Right cardiac atrium (tissue), 5 donors: ENCODE measurements at regions not wholly inside any gene's neighbourhood (a gene's known extent, or its start where the extent isn't known, plus 50 kb on each side); places are given as distances from the start of the nearest gene placed in this dataset.

ENCODE experiments used
- ATAC-seq, 2 donors: fragments of 200-7000 bp; cut with Tn5 transposase; one replicate each; pipeline versions ENCODE4 v1.8.0 to v1.9.1; 2020; ENCODE audit warnings: moderate library complexity in 2 of 2, mild to moderate bottlenecking in 1 of 2
- DNase-seq, 3 donors: peaks; one replicate each; pipeline ENCODE4 v3.0.0-alpha.2; 2020
- H3K27ac ChIP-seq: one replicate; pipeline ENCODE4 v1.5.1; 2013; ENCODE audit warnings: mild to moderate bottlenecking, low read length, control low read depth, moderate library complexity
- H3K27me3 ChIP-seq: one replicate; pipeline ENCODE4 v1.6.1; 2013; ENCODE audit not compliant: control insufficient read depth, insufficient read depth
- H3K4me1 ChIP-seq: one replicate; pipeline ENCODE4 v1.6.1; 2013; ENCODE audit warnings: low read length; ENCODE audit not compliant: control insufficient read depth, insufficient read depth
- H3K4me3 ChIP-seq: one replicate; pipeline ENCODE4 v1.5.1; 2013; ENCODE audit warnings: low read length, control low read depth
- H3K9me3 ChIP-seq: one replicate; pipeline ENCODE4 v1.6.1; 2013; ENCODE audit warnings: low read length; ENCODE audit not compliant: control insufficient read depth
- WGBS: extraction: QIAGEN DNeasy Blood & Tissue Kit; methylation state at CpG from one replicate; pipeline ENCODE4 v1.1.7; 2013; 5-methylcytosine and 5-hydroxymethylcytosine counted together
- intact Hi-C, 4 donors: fragments of 100-400 bp; cut with DNase I; formaldehyde crosslinking; loops; one replicate each; pipeline versions ENCODE4 v1.11.0 to v1.14.0; 2022 to 2023
- donor health status: healthy with polysubstance abuse.
- donor health status: DM: no; HTN: yes; CAD: no.
- donor health status: DM: no; HTN: no; CAD: no.
- donor health status: DM: no; HTN: yes; CAD: no; lungs with severe emphysema.
- donor health status: DM: yes; HTN: yes; CAD: no.

DNA sequence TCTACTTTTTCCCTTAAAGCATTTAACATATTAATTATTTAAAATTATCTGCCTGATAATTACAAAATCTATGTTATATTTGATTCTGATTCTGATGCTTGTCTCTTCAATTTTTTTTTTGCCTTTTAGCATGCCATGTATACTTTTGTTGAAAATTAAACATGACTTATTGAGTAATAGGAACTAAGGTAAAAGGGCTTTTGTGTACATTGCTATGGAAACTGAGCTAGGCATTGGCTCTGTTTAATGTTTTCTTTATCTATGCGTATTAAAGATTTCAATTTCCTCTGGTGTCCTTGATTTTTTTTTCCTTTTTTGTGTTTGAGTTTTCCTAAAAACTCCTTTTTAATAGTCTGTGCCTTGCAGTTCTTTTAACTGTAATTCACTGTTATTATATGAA lies 805.2 kb downstream of the DHX35 start:
- Histone ChIP-seq H3K4me3 (no peak overlapping the region), H3K9me3 (peaks cover 2% of the 10 kb centered on the region), H3K27ac (no peak overlapping the region), H3K4me1 (no peaks in the 10 kb centered on the region), H3K27me3 (no peaks in the 10 kb centered on the region)
- WGBS, result 86% methylated on average over 1 of the region's 1 CpG
- intact Hi-C loops, result no loop called here
- DNase-seq (no peak), ATAC-seq (no peak)

- intact Hi-C loops, result no loop called here
- no peak overlapping the region for H3K4me3 ChIP-seq
- WGBS, result 42% methylated on average over 1 of the region's 1 CpG
- no peak for DNase-seq
- no peaks in the 10 kb centered on the region for H3K27me3 ChIP-seq
- H3K27ac ChIP-seq, result no peak overlapping the region
- peaks cover 2% of the 10 kb centered on the region for H3K9me3 ChIP-seq
- ATAC-seq, result no peak
- no peaks in the 10 kb centered on the region for H3K4me1 ChIP-seq
Observed at GRCh38 chr20:39766333-39766732, 804.2 kb downstream of the DHX35 start.

DNA sequence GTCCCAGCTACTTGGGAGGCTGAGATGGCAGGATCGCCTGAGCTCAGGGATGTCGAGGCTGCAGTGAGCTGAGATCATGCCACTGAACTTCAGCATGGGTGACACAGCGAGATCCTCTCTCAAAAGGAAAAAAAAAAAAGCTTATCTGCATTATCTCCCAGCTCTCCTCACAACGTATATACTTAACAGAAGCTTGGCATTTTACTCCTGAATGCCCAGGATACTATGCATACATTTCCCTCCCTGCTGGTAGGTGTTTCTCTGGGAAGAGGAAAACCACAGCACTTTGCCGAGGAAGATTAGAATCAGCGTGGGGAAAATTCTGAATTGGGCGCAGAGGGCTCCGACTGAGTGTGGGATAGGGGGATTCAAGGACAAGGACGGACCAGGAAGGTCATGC lies 800.6 kb downstream of the DHX35 start:
- WGBS, result 78% methylated on average over 9 of the region's 9 CpGs
- H3K27me3 ChIP-seq, result no peaks in the 10 kb centered on the region
- DNase-seq (no peak), ATAC-seq (no peak)
- peaks cover 2% of the 10 kb centered on the region for H3K9me3 ChIP-seq
- H3K4me3 ChIP-seq, result no peak overlapping the region
- no peak overlapping the region for H3K27ac ChIP-seq
- H3K4me1 ChIP-seq, result no peaks in the 10 kb centered on the region
- intact Hi-C loops, result no loop called here

DNA sequence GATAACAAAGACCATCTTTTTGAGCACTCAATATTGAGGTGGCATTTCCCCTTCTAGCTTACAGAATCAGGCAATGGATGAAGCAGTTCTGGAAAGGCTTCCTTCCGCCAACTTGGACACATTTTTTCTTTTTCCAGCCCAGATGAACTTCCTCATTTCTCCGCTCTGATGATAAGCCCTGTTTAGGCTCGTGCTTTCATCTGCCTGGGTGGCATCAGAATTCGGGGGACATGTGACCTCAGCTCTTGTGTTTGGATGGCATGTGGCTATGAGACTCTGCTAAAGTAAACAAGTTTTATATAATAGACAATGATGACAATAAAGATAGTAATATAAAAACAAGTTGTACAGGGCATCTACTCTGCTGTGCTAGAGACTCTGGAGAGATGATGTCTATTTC lies 796.7 kb downstream of the DHX35 start:
- H3K9me3 ChIP-seq, result peaks cover 2% of the 10 kb centered on the region
- no peaks in the 10 kb centered on the region for H3K27me3 ChIP-seq
- no peaks in the 10 kb centered on the region for H3K4me1 ChIP-seq
- no peak for ATAC-seq
- H3K4me3 ChIP-seq, result no peak overlapping the region
- DNase-seq, result peak in 1 of 3 donors; percentile 22
- intact Hi-C loops, result no loop called here
- 44% methylated on average over 4 of the region's 4 CpGs for WGBS
- no peak overlapping the region for H3K27ac ChIP-seq

DNA sequence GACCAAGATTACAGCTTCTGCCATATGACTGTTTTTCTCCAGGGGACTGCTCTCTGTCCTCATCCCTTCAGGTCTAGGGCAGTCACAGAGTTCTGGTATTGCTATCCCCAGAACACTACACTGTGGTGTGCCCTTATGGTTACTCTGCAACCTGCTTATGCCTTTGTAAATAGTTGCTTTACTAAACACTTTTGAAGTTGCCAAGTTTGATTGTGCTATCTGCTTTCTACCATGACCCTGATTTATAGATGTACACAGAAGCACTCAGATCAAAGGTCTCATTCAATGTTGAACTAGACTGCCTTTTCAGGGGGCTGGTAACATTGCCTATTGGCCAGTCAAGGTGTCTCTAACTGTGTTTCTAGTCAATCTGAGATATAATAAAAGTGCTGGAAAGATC lies 794.7 kb downstream of the DHX35 start:
- intact Hi-C loops, result no loop called here
- Histone ChIP-seq H3K4me3 (no peak overlapping the region), H3K4me1 (no peaks in the 10 kb centered on the region), H3K27ac (no peak overlapping the region), H3K27me3 (no peaks in the 10 kb centered on the region), H3K9me3 (no peaks in the 10 kb centered on the region)
- no peak for ATAC-seq
- DNase-seq, result no peak

DNA sequence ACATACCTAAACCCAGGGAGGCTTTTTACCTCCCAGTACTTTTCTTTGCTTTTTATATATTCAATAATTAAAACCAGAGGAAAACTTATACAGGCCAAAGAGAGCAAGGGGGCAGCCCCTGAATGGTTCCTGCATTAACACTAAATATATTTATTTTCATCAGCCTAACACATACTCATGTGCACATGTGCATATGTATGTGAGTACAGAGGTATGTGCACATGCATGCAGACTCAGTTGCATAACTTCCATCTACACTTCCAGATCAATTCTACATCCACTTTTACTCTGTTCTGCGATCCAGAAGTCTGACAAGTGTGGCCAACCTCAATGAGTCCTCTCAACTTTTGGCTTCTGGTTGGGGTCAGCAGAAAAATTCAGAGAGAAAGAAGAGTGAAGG lies 794.2 kb downstream of the DHX35 start:
- Histone ChIP-seq H3K27ac (no peak overlapping the region), H3K4me1 (no peaks in the 10 kb centered on the region), H3K4me3 (no peak overlapping the region), H3K27me3 (no peaks in the 10 kb centered on the region), H3K9me3 (no peaks in the 10 kb centered on the region)
- intact Hi-C loops, result no loop called here
- ATAC-seq (no peak), DNase-seq (no peak)
- WGBS, result 91% methylated on average over 1 of the region's 1 CpG

- Histone ChIP-seq H3K9me3 (no peaks in the 10 kb centered on the region), H3K4me3 (no peak overlapping the region), H3K4me1 (no peaks in the 10 kb centered on the region), H3K27me3 (no peaks in the 10 kb centered on the region), H3K27ac (no peak overlapping the region)
- intact Hi-C loops, result no loop called here
- ATAC-seq (no peak), DNase-seq (no peak)
- 59% methylated on average over 4 of the region's 4 CpGs for WGBS
Observed at GRCh38 chr20:39752262-39752876, 790.2 kb downstream of the DHX35 start.

GRCh38 chr20:39751557-39752137 lies 789.5 kb downstream of the DHX35 start:
- H3K27me3 ChIP-seq, result no peaks in the 10 kb centered on the region
- ATAC-seq (no peak), DNase-seq (no peak)
- H3K4me3 ChIP-seq, result no peak overlapping the region
- intact Hi-C loops, result no loop called here
- H3K9me3 ChIP-seq, result no peaks in the 10 kb centered on the region
- H3K27ac ChIP-seq, result no peak overlapping the region
- no peaks in the 10 kb centered on the region for H3K4me1 ChIP-seq
- 86% methylated on average over 4 of the region's 4 CpGs for WGBS

- Histone ChIP-seq H3K9me3 (no peaks in the 10 kb centered on the region), H3K27ac (no peak overlapping the region), H3K27me3 (peaks cover 3% of the 10 kb centered on the region), H3K4me3 (no peak overlapping the region), H3K4me1 (no peaks in the 10 kb centered on the region)
- intact Hi-C loops, result no loop called here
- DNase-seq (no peak), ATAC-seq (no peak)
- 58% methylated on average over 1 of the region's 1 CpG for WGBS
Observed at GRCh38 chr20:39745380-39745779, 783.2 kb downstream of the DHX35 start.

DNA sequence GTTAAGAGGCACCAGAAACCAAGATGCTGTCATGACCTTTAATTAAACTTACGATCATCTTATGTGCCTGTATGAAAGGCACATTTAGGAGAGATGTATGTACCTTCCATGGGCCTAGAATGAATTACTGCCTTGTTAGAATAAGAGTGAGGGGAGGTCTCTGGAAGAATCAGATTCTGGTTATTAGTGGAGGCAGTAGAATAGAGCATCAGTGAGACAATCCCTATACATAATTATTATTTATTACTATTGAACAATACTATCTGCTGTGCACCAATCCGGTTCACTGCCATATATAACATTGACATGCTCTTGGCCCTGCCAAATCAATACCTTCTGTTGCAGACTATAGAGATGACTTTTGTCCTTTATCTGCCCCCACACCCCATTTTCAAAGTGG lies 776.5 kb downstream of the DHX35 start:
- 84% methylated on average over 2 of the region's 2 CpGs for WGBS
- ATAC-seq, result no peak
- Histone ChIP-seq H3K27ac (no peak overlapping the region), H3K9me3 (no peaks in the 10 kb centered on the region), H3K27me3 (peaks cover 3% of the 10 kb centered on the region), H3K4me3 (no peak overlapping the region), H3K4me1 (no peaks in the 10 kb centered on the region)
- no peak for DNase-seq
- intact Hi-C loops, result no loop called here

GRCh38 chr20:39736434-39737327 lies 774.5 kb downstream of the DHX35 start:
- WGBS, result 83% methylated on average over 6 of the region's 6 CpGs
- ATAC-seq, result no peak
- intact Hi-C loops, result no loop called here
- Histone ChIP-seq H3K27me3 (no peaks in the 10 kb centered on the region), H3K4me1 (no peaks in the 10 kb centered on the region), H3K4me3 (no peak overlapping the region), H3K9me3 (no peaks in the 10 kb centered on the region), H3K27ac (no peak overlapping the region)
- DNase-seq, result peak in 1 of 3 donors; percentile 25
